ENCODE measurements at regions not wholly inside any gene's neighbourhood (a gene's known extent, or its start where the extent isn't known, plus 50 kb on each side); places are given as distances from the start of the nearest gene placed in this dataset.

- Histone ChIP-seq H3K36me3 (ENCODE audit: control insufficient read depth in 2 of 2, insufficient read depth in 1 of 2, low read length in 2 of 2) (no peaks in the 10 kb centered on the region), H3K4me3 (ENCODE audit: low read depth, low read length) (no peak overlapping the region), H3K27ac (ENCODE audit: extremely low read depth, low read depth, low read length) (no peak overlapping the region), H3K9me3 (ENCODE audit: control insufficient read depth, insufficient read depth, low read depth, low read length) (no peaks in the 10 kb centered on the region), H3K4me1 (ENCODE audit: control insufficient read depth, insufficient read depth, low read length) (no peaks in the 10 kb centered on the region)
- TF ChIP-seq OVOL3 (tag by site-specific recombination; IDR thresholded peaks at IDR 0.05) (no peak), KLF16 (tag by site-specific recombination; IDR thresholded peaks at IDR 0.05) (no peak)
- CTCF ChIA-PET: no interaction called here
- POLR2A ChIA-PET: no interaction called here
Measured at GRCh38 chr3:87468235-87468634, 191.9 kb upstream of the POU1F1 start.

DNA sequence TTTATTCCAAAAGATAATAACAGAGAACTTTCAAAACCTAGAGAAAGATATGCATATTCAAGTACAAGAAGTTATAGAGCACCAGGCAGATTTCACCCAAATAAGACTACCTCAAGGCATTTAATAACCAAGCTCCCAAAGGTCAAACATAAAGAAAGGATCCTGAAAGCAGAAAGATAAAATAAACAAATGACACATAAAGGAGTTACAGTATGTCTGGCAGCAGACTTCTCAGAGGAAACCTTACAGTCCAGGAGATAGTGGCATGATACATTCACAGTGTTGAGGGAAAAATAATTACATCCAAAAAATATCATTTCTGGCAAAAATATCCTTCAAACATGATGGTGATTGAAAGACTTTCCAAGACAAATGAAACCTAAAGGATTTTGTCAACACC is 185.8 kb upstream of the POU1F1 start:
- Histone ChIP-seq H3K4me1 (ENCODE audit: control insufficient read depth, insufficient read depth, low read length) (no peaks in the 10 kb centered on the region), H3K4me3 (ENCODE audit: low read depth, low read length) (no peak overlapping the region), H3K36me3 (ENCODE audit: control insufficient read depth in 2 of 2, insufficient read depth in 1 of 2, low read length in 2 of 2) (no peaks in the 10 kb centered on the region), H3K27ac (ENCODE audit: extremely low read depth, low read depth, low read length) (no peak overlapping the region), H3K9me3 (ENCODE audit: control insufficient read depth, insufficient read depth, low read depth, low read length) (no peaks in the 10 kb centered on the region)
- POLR2A ChIA-PET: no interaction called here
- CTCF ChIA-PET: no interaction called here
- TF ChIP-seq ZNF133 (tag by site-specific recombination; IDR thresholded peaks at IDR 0.05): no peak
- TF ChIP-seq ZNF830 (tag by site-specific recombination; IDR thresholded peaks at IDR 0.05; ENCODE audit: low read depth): no peak
- TF ChIP-seq, protein P1, sequence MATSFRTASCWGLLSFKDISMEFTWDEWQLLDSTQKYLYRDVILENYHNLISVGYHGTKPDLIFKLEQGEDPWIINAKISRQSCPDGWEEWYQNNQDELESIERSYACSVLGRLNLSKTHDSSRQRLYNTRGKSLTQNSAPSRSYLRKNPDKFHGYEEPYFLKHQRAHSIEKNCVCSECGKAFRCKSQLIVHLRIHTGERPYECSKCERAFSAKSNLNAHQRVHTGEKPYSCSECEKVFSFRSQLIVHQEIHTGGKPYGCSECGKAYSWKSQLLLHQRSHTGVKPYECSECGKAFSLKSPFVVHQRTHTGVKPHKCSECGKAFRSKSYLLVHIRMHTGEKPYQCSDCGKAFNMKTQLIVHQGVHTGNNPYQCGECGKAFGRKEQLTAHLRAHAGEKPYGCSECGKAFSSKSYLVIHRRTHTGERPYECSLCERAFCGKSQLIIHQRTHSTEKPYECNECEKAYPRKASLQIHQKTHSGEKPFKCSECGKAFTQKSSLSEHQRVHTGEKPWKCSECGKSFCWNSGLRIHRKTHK (tag by site-specific recombination; IDR thresholded peaks at IDR 0.05): no peak
- no peak for TF ChIP-seq ZNF214 (tag by site-specific recombination; IDR thresholded peaks at IDR 0.05; ENCODE audit: borderline replicate concordance)
- no peak for TF ChIP-seq ZSCAN4 (tag by site-specific recombination; IDR thresholded peaks at IDR 0.05)
- TF ChIP-seq PRDM2 (tag by site-specific recombination; IDR thresholded peaks at IDR 0.05; ENCODE audit: borderline replicate concordance): no peak
- no peak for TF ChIP-seq IKZF3 (tag by site-specific recombination; IDR thresholded peaks at IDR 0.05)
- TF ChIP-seq ZNF544 (tag by site-specific recombination; IDR thresholded peaks at IDR 0.05): no peak
- no peak for TF ChIP-seq ZNF2 (tag by site-specific recombination; IDR thresholded peaks at IDR 0.05)
- no peak for TF ChIP-seq KLF10 (tag by site-specific recombination; IDR thresholded peaks at IDR 0.05)
- no peak for TF ChIP-seq ZNF692 (tag by site-specific recombination; IDR thresholded peaks at IDR 0.05)
- no peak for TF ChIP-seq ZNF394 (tag by site-specific recombination; IDR thresholded peaks at IDR 0.05; ENCODE audit: borderline replicate concordance)
- no peak for TF ChIP-seq ZNF354C (tag by site-specific recombination; IDR thresholded peaks at IDR 0.05; ENCODE audit: borderline replicate concordance, low read depth)

Data from HEK293 (cell line).